ENCODE measurements at regions not wholly inside any gene's neighbourhood (a gene's known extent, or its start where the extent isn't known, plus 50 kb on each side); places are given as distances from the start of the nearest gene placed in this dataset.

- peaks cover 0 to 7% (median 0%) of the 10 kb centered on the region in 4 donors for H3K4me1 ChIP-seq
- TF ChIP-seq EP300 (IDR thresholded peaks at IDR 0.05) (no peak), POLR2AphosphoS5 (IDR thresholded peaks at IDR 0.05) (no peak), POLR2A (IDR thresholded peaks at IDR 0.05) (no peak), CTCF (IDR thresholded peaks at IDR 0.05) (no peak)
- no peak overlapping the region for H3K4me3 ChIP-seq
- no peak overlapping the region for H3K27ac ChIP-seq
- intact Hi-C loops (cut with DNase I; ENCODE audit: low total_unique reads): no loop called here
- H3K36me3 ChIP-seq: no peaks in the 10 kb centered on the region
- no peaks in the 10 kb centered on the region for H3K9me3 ChIP-seq
- DNase-seq: no peak
- 21 to 57% (median 34%) methylated on average over 1 of the region's 1 CpG for WGBS, 5 donors
- no peaks in the 10 kb centered on the region for H3K27me3 ChIP-seq
Measured at GRCh38 chr4:137601934-137602333, 69.6 kb upstream of the PCDH18 start.

GRCh38 chr4:137599734-137600133 lies 67.4 kb upstream of the PCDH18 start:
- intact Hi-C loops (cut with DNase I; ENCODE audit: low total_unique reads): no loop called here
- WGBS, 5 donors: 53 to 71% (median 64%) methylated on average over 1 of the region's 1 CpG
- H3K9me3 ChIP-seq: no peaks in the 10 kb centered on the region

GRCh38 chr4:137597752-137598430 lies 65.6 kb upstream of the PCDH18 start:
- DNase-seq: peak in 1 of 2 donors; percentile 50
- no peaks in the 10 kb centered on the region for H3K9me3 ChIP-seq
- H3K36me3 ChIP-seq: no peaks in the 10 kb centered on the region
- H3K27ac ChIP-seq: no peak overlapping the region
- no peak overlapping the region for H3K4me3 ChIP-seq
- no peaks in the 10 kb centered on the region for H3K27me3 ChIP-seq
- peaks cover 0 to 5% (median 0%) of the 10 kb centered on the region in 4 donors for H3K4me1 ChIP-seq
- intact Hi-C loops (cut with DNase I; ENCODE audit: low total_unique reads): no loop called here
- TF ChIP-seq POLR2A (IDR thresholded peaks at IDR 0.05) (no peak), CTCF (IDR thresholded peaks at IDR 0.05) (no peak), POLR2AphosphoS5 (IDR thresholded peaks at IDR 0.05) (no peak), EP300 (IDR thresholded peaks at IDR 0.05) (no peak)
- 36 to 67% (median 57%) methylated on average over 3 of the region's 3 CpGs for WGBS, 5 donors

More at GRCh38 chr4:137599734-137600133, 67.4 kb upstream of the PCDH18 start:
- no peak for DNase-seq
- Histone ChIP-seq H3K27me3 (no peaks in the 10 kb centered on the region), H3K36me3 (no peaks in the 10 kb centered on the region), H3K4me3 (no peak overlapping the region), H3K4me1 (peaks cover 0 to 7% (median 0%) of the 10 kb centered on the region in 4 donors), H3K27ac (no peak overlapping the region)
- TF ChIP-seq CTCF (IDR thresholded peaks at IDR 0.05) (no peak), POLR2AphosphoS5 (IDR thresholded peaks at IDR 0.05) (no peak), POLR2A (IDR thresholded peaks at IDR 0.05) (no peak)

GRCh38 chr4:137587796-137588195 lies 55.5 kb upstream of the PCDH18 start:
- Histone ChIP-seq H3K36me3 (no peaks in the 10 kb centered on the region), H3K27ac (no peak overlapping the region), H3K4me1 (no peaks in the 10 kb centered on the region), H3K27me3 (no peaks in the 10 kb centered on the region), H3K9me3 (no peaks in the 10 kb centered on the region), H3K4me3 (no peak overlapping the region)
- 63 to 75% (median 75%) methylated on average over 1 of the region's 1 CpG for WGBS, 5 donors
- intact Hi-C loops (cut with DNase I; ENCODE audit: low total_unique reads): no loop called here
- no peak for TF ChIP-seq CTCF (IDR thresholded peaks at IDR 0.05)
- no peak for TF ChIP-seq POLR2AphosphoS5 (IDR thresholded peaks at IDR 0.05)
- TF ChIP-seq POLR2A (IDR thresholded peaks at IDR 0.05): no peak
- TF ChIP-seq EP300 (IDR thresholded peaks at IDR 0.05): no peak
- no peak for DNase-seq

All from stomach (tissue), 8 donors.